Ishikawa (cell line): ENCODE measurements at regions not wholly inside any gene's neighbourhood (a gene's known extent, or its start where the extent isn't known, plus 50 kb on each side); places are given as distances from the start of the nearest gene placed in this dataset.

ENCODE experiments used
- CREB1 ChIP-seq: IDR thresholded peaks from 2 replicates; pipeline ENCODE4 v1.6.1; 2012; ENCODE audit warnings: low read depth
- EGR1 ChIP-seq: IDR thresholded peaks from 2 replicates; pipeline ENCODE4 v1.6.1; 2012
- EP300 ChIP-seq: IDR thresholded peaks from 2 replicates; pipeline ENCODE4 v1.6.1; 2012; ENCODE audit warnings: borderline replicate concordance
- FOXM1 ChIP-seq: IDR thresholded peaks from 2 replicates; pipeline ENCODE4 v1.6.1; 2012; ENCODE audit warnings: low read depth, borderline replicate concordance
- NFIC ChIP-seq: IDR thresholded peaks from 2 replicates; pipeline ENCODE4 v1.6.1; 2012
- RAD21 ChIP-seq: IDR thresholded peaks from 2 replicates; pipeline ENCODE4 v1.6.1; 2012; ENCODE audit warnings: low read depth
- TAF1 ChIP-seq: IDR thresholded peaks from 2 replicates; pipeline ENCODE4 v1.6.1; 2012; ENCODE audit warnings: low read depth, mild to moderate bottlenecking
- TCF12 ChIP-seq: IDR thresholded peaks from 2 replicates; pipeline ENCODE4 v1.6.1; 2012; ENCODE audit warnings: low read depth
- TEAD4 ChIP-seq: IDR thresholded peaks from 2 replicates; pipeline ENCODE4 v1.6.1; 2012
- YY1 ChIP-seq: IDR thresholded peaks from 2 replicates; pipeline ENCODE4 v1.6.1; 2012; ENCODE audit warnings: low read depth
- TF ChIP-seq, protein P1 (sequence below): IDR thresholded peaks from 2 replicates; pipeline ENCODE4 v1.6.1; 2012; ENCODE audit warnings: low read depth, mild to moderate bottlenecking
- TF ChIP-seq, protein P2 (sequence below): IDR thresholded peaks from 2 replicates; pipeline ENCODE4 v1.6.1; 2012
- TF ChIP-seq, protein P3 (sequence below): IDR thresholded peaks from 2 replicates; pipeline ENCODE4 v1.6.1; 2012

DNA sequence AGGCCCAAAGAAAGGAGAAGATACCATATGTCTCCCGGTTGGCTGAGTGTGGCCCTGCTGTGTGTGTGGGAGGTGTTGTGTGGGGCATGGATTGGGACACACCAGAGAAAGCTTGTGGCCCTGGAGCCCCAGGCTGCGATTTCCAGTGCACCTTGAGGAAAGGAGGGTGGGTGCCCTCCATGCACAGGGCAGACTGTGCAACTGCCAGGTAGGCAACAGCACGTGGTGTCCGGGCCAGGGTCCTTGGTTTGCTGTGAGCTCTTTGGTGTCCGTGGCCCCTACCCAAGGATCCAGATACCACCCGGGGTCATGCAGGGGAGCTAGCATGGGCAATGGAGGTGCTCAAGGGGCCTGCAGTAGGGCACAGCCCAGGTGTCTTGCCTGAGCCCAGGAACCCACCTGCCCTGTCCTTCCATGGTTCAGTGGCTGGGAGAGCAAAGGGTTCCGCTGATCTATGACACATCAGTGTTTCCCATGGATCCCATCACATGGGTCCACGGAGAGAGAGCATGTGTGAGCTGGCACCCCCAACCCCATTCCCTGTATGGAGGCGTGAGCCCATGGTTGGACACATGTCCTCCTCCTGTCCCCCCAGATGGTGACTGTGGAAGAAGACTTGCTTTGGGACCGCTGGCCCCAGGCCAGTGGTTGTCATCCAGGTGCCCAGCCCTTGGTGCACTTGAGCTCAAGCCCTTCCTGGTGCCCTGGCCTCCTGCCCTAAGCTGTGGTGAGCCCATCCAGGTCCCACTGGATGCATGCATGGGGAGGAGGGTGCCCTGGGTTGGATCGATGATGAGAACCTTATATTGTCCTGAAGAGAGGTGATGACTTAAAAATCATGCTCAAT lies 223.4 kb downstream of the SNRPN start:
- TF ChIP-seq TCF12 (no peak), EP300 (no peak), TAF1 (no peak), RAD21 (no peak), TEAD4 (no peak), EGR1 (no peak), YY1 (no peak), NFIC (no peak), FOXM1 (no peak), CREB1 (no peak)
- TF ChIP-seq, protein P1, sequence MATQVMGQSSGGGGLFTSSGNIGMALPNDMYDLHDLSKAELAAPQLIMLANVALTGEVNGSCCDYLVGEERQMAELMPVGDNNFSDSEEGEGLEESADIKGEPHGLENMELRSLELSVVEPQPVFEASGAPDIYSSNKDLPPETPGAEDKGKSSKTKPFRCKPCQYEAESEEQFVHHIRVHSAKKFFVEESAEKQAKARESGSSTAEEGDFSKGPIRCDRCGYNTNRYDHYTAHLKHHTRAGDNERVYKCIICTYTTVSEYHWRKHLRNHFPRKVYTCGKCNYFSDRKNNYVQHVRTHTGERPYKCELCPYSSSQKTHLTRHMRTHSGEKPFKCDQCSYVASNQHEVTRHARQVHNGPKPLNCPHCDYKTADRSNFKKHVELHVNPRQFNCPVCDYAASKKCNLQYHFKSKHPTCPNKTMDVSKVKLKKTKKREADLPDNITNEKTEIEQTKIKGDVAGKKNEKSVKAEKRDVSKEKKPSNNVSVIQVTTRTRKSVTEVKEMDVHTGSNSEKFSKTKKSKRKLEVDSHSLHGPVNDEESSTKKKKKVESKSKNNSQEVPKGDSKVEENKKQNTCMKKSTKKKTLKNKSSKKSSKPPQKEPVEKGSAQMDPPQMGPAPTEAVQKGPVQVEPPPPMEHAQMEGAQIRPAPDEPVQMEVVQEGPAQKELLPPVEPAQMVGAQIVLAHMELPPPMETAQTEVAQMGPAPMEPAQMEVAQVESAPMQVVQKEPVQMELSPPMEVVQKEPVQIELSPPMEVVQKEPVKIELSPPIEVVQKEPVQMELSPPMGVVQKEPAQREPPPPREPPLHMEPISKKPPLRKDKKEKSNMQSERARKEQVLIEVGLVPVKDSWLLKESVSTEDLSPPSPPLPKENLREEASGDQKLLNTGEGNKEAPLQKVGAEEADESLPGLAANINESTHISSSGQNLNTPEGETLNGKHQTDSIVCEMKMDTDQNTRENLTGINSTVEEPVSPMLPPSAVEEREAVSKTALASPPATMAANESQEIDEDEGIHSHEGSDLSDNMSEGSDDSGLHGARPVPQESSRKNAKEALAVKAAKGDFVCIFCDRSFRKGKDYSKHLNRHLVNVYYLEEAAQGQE: no peak
- TF ChIP-seq, protein P2, sequence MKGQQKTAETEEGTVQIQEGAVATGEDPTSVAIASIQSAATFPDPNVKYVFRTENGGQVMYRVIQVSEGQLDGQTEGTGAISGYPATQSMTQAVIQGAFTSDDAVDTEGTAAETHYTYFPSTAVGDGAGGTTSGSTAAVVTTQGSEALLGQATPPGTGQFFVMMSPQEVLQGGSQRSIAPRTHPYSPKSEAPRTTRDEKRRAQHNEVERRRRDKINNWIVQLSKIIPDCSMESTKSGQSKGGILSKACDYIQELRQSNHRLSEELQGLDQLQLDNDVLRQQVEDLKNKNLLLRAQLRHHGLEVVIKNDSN: no peak
- TF ChIP-seq, protein P3, sequence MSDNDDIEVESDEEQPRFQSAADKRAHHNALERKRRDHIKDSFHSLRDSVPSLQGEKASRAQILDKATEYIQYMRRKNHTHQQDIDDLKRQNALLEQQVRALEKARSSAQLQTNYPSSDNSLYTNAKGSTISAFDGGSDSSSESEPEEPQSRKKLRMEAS: no peak
